Retinal pigment epithelial cell (primary cell): ENCODE measurements at regions not wholly inside any gene's neighbourhood (a gene's known extent, or its start where the extent isn't known, plus 50 kb on each side); places are given as distances from the start of the nearest gene placed in this dataset.
A peak's percentile ranks its signal among the peaks of the same experiment; 100 is the strongest.

Source experiments
- DNase-seq: peaks from one replicate; pipeline ENCODE4 v3.0.0-alpha.2; 2010; ENCODE audit warnings: low read depth
- H3K4me3 ChIP-seq: 2 replicates; pipeline ENCODE4 v1.5.1; 2011; ENCODE audit warnings: mild to moderate bottlenecking, low read length, control low read depth, moderate library complexity
- TF ChIP-seq, protein P1 (sequence below): conservative IDR thresholded peaks from 2 replicates; pipeline ENCODE4 v1.5.1; 2011; ENCODE audit warnings: low read depth, low read length, control low read depth, inconsistent platforms

DNA sequence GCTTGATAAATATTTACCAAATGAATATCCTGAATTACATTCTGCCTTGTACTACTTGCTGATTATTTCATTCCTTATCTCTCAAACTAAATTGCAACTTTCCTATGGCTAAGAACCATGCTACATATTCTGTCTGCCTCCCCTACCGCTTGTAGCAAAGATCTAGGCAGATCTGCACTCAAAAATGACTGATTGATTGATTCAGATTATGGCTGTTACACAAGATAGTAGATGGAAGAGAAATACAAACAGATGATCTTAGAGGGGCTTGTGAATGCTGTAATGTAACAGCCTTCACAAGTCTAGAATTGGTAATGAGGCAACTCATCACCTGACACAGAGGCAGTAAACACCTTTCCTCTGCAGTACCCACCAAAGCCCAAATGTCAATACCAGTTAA lies 446.1 kb downstream of the PRELID2 start:
- H3K4me3 ChIP-seq: no peak overlapping the region
- DNase-seq: no peak
- TF ChIP-seq, protein P1, sequence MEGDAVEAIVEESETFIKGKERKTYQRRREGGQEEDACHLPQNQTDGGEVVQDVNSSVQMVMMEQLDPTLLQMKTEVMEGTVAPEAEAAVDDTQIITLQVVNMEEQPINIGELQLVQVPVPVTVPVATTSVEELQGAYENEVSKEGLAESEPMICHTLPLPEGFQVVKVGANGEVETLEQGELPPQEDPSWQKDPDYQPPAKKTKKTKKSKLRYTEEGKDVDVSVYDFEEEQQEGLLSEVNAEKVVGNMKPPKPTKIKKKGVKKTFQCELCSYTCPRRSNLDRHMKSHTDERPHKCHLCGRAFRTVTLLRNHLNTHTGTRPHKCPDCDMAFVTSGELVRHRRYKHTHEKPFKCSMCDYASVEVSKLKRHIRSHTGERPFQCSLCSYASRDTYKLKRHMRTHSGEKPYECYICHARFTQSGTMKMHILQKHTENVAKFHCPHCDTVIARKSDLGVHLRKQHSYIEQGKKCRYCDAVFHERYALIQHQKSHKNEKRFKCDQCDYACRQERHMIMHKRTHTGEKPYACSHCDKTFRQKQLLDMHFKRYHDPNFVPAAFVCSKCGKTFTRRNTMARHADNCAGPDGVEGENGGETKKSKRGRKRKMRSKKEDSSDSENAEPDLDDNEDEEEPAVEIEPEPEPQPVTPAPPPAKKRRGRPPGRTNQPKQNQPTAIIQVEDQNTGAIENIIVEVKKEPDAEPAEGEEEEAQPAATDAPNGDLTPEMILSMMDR: no peak

GRCh38 chr5:145385276-145385675 lies 449.9 kb downstream of the PRELID2 start:
- no peak for DNase-seq
- no peak overlapping the region for H3K4me3 ChIP-seq
- TF ChIP-seq, protein P1: no peak

DNA sequence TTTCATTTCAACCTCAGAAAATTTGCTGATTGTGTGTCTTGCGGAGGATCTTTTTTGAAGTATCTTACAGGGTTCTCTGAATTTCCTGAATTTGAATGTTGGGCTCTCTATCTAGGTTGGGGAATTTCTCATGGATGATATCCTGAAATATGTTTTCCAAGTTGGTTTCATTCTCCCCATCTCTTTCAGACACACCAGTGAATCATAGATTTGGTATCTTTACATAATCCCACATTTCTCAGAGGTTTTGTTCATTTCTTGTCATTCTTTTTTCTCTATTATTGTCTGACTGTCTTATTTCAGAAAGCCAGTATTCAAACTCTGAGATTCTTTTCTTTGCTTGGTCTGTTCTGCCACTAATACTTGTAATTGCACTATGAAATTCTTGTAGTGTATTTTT lies 456.9 kb downstream of the PRELID2 start:
- DNase-seq: no peak
- TF ChIP-seq, protein P1: no peak

DNA sequence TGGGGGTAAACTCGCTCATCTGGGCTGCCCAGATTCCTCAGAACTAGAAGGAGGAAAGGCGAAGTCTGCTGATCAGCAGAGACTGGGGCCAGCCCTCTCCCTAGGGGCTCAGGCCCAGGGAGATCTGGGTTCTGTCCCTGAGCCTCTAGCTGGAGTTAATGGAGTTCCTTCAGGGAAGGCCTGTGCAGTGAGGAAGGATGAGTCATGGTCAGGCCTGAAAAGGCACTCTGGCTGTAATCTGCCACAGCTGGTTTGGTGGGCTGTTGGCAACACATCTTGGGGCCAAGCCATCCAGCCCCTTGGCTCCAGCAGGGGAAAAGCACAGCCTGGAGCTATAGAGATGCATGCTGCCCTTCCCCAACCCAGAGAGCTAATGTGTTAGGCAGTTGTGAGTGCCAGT lies 459.6 kb downstream of the PRELID2 start:
- H3K4me3 ChIP-seq: no peak overlapping the region
- no peak for DNase-seq
- TF ChIP-seq, protein P1: no peak

More for the DNA sequence above, 456.9 kb downstream of the PRELID2 start:
- no peak overlapping the region for H3K4me3 ChIP-seq

GRCh38 chr5:145365464-145365863 lies 469.7 kb downstream of the PRELID2 start:
- TF ChIP-seq, protein P1: no peak
- DNase-seq: no peak
- H3K4me3 ChIP-seq: no peak overlapping the region

DNA sequence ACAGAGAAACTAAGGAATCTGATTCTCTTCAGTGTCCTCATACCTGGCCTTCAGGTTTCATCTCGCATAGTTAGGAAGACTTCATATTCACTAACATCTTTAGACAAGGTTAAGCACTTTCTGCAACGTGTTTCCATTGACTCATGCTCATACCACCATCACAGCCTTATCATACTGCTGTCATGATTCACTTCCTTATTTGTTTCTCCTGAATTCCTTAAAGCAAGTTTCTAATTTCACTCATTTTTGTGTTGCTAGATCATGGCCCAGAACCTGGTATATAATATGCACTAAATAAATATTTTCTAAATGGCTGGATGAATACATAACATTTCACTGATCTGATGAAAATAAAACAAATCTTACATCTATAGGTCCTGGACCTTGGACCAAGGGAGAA lies 472.9 kb downstream of the PRELID2 start:
- no peak overlapping the region for H3K4me3 ChIP-seq
- DNase-seq: peak; percentile 34
- TF ChIP-seq, protein P1: no peak

- TF ChIP-seq, protein P1: no peak
- no peak overlapping the region for H3K4me3 ChIP-seq
- DNase-seq: no peak
Observed at GRCh38 chr5:145360936-145361335, 474.2 kb downstream of the PRELID2 start.
